PC-9 (cell line): ENCODE measurements at regions not wholly inside any gene's neighbourhood (a gene's known extent, or its start where the extent isn't known, plus 50 kb on each side); places are given as distances from the start of the nearest gene placed in this dataset.

Experiments
- CTCF ChIP-seq: fragments of 200-600 bp; sonication (generic); conservative IDR thresholded peaks from 2 replicates; pipeline ENCODE4 v1.6.1; 2017; ENCODE audit warnings: mixed run types, antibody characterized with exemption, mild to moderate bottlenecking, moderate library complexity
- EZH2 ChIP-seq: fragments of 200-600 bp; sonication (generic); IDR thresholded peaks from 2 replicates; pipeline ENCODE4 v1.8.0; 2017; ENCODE audit warnings: antibody characterized with exemption, low read depth

- TF ChIP-seq CTCF: no peak
- TF ChIP-seq EZH2: no peak
These were observed 210.4 kb downstream of the AKAIN1 start for GRCh38 chr18:4986677-4987076.
